IPS DF 19.7 (cell line): ENCODE measurements at regions not wholly inside any gene's neighbourhood (a gene's known extent, or its start where the extent isn't known, plus 50 kb on each side); places are given as distances from the start of the nearest gene placed in this dataset.

ENCODE experiments used
- DNase-seq: peaks from one replicate; pipeline ENCODE4 v3.0.0-alpha.2; 2013; ENCODE audit warnings: low read depth, low spot score

DNA sequence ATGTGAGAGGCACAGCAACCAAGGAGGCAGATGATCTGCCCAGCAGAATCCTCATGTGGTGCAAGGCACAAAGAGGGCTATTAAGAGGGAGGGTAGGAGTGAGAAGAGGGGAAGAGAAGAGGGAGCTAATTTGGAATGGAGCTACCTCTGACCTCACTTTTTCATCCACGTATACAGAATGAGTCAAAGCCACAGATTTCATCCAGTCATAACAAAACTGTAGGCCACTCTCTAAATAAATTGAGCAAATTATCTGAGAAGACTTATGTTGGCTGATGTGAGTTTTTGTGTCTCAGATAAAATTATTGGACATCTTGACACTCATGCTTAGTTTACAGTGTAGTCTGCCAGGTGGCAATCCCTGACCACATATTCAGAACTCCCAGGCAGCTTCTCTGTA is 325.6 kb downstream of the TTLL7 start:
- DNase-seq = no peak

DNA sequence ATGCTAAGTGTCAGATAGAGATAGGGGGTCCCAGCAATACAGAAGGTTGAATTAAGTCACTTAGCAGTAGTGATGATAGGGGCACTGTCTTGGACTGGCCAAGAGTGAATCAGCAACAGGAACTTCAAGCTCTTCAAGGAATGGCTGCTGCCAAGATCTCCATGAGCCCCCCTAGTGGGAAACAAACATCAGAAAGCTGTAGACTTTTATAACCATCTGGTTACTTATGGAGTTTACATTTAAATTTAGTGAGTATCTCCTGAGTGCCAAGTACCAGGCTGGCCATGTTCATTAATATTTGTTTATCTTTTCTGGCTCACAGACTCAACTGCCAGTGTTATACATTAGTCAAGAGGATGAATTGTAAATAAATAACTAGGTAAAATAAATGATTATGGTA is 327.3 kb downstream of the TTLL7 start:
- no peak for DNase-seq

GRCh38 chr1:83670909-83671565 is 327.9 kb downstream of the TTLL7 start:
- DNase-seq = no peak

DNA sequence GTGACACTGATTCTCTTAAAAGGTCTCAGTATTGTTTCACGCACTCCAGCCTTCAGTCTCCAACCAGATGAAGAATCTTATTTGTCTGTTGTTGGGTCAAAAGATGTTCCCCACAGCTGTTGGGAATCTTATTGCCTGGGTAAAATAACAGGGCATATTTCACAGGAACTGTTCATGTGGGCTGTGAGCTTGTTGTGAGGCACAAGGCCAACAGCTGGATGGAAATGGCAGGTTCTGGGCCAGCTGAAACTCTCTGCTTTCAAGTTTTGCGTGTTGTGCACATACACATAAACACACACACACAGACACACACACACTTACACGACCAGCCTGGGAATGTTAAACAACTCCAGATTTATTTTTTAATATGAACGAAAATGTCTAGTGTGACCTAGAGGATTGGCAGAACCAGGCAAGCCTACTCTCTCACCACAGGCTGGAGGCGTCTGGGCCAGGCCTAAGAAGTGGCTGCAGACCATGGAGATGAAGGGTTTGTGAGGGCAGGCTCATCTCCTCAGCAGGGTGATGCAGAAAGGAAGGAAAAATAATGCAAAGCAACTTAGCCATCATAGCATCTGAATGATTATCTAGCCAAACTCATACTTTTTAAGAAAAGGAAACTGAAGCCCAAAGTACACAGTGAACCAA is 357.0 kb downstream of the TTLL7 start:
- no peak for DNase-seq

DNA sequence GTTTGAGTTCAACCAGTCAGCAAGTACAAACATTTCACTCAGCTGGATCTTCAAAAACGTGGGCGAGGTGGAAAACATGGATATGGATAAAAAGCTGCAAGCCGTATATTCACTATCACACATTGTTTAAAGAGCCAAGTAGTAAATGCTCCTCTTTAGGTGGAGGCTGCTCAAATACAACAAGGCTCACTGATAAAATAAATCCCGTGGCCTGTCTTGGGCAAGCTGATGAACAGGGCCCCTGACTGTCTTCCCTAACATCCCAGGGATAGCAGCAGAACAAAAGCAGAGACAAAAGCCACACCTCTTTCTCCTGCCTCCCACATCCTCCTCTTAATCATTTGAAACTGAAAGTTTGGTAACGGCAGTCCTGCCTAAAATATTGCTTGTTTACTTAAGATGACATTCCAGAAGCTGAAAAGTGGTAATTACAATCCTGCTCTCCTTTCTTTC is 357.7 kb downstream of the TTLL7 start:
- DNase-seq = no peak

- no peak for DNase-seq
These were observed 359.1 kb downstream of the TTLL7 start for GRCh38 chr1:83639785-83640184.

DNA sequence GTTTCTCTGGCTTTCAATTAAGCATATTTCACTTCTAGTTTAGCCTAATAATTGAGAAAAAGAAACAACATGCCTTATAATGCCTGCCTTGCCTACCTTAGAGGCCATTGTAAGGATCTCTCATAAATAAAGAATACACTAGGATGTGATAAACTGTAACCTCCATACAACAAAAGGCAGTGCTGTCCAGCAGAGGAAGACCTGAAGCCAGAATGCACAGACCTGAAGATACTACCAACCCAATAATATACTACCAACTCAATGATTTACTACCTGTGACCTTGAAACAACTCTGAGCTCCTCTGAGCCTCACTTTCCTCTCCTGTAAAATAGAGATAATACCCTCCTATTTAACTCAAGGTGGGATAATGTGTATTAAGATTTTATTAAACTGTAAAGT is 361.3 kb downstream of the TTLL7 start:
- no peak for DNase-seq

- DNase-seq = no peak
These were observed 361.9 kb downstream of the TTLL7 start for GRCh38 chr1:83637009-83637408.

GRCh38 chr1:83632906-83633305 is 366.0 kb downstream of the TTLL7 start:
- no peak for DNase-seq

DNA sequence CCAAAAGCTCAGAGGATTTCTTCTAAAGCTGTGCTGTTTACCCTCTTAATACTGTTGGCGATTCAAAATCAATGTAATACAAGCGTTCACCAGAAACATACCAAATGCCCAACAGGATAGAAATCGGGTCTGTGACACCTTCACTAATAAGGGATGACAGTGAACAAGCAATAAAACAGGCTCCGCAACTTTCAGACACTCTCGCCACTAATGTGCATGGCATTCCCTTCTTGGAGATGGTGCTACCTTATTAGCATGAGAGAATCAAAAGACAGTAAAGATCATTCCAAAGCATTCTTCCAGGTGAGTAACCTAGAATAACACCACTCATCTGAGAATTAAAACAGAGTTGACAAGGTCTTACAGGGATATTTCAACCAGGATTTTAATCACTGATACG is 367.1 kb downstream of the TTLL7 start:
- no peak for DNase-seq

- DNase-seq = no peak
These were observed 371.9 kb downstream of the TTLL7 start for GRCh38 chr1:83627045-83627444.

DNA sequence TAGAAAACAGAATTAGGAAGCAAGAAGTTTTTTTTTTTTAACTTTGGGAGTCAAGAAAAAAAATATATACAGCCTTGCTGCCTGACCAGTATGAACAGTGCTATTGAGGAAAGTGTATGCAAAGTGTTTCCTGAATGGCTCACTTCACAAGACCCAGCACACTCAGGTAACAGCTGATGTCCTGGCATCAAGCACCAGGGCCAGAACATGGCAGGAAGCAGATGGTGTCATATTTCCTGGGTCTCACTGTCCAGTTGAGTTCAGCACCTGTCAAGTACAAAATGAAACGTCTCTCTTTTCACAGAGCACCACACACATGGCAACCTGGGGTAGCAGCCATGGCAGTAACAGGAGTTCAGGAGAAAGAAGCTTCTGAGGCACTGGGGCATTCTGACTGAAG is 372.3 kb downstream of the TTLL7 start:
- no peak for DNase-seq

DNA sequence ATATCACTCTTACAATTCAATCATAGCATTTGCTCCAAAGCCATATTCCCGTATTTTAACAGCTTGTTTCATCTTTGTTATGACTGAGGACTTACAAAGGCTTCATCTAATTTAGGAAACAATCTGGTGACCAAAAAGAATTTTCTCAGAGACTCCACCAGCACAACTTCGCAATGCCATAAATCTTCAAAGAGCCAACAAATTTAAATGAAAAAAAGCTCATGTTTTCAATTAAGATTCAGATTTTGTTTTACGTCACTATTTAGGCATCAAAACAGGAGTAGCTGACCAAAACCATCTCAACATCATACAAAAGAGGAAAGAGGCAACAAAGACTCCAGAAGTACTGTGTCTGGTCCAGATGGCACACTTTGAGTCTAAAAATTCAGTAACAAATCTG is 373.3 kb downstream of the TTLL7 start:
- no peak for DNase-seq

DNA sequence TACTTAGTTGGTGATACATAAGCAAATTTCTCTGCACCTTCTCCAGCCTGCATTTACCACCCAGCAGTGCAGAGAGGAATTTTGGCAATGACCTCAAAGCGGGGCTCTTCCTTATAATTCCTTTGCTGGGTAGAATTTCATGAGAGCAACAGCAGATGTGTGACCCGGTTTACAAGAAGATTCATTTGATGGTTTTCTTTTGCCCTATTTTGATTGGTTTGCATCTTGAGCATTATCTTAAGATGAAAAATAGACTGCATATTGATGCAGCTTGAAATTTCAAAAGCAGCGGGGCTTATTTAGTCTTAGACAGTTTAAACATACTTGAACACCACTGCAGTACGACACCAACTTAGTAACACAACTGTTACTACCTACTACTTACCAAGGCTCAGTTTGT is 378.9 kb downstream of the TTLL7 start:
- no peak for DNase-seq

DNA sequence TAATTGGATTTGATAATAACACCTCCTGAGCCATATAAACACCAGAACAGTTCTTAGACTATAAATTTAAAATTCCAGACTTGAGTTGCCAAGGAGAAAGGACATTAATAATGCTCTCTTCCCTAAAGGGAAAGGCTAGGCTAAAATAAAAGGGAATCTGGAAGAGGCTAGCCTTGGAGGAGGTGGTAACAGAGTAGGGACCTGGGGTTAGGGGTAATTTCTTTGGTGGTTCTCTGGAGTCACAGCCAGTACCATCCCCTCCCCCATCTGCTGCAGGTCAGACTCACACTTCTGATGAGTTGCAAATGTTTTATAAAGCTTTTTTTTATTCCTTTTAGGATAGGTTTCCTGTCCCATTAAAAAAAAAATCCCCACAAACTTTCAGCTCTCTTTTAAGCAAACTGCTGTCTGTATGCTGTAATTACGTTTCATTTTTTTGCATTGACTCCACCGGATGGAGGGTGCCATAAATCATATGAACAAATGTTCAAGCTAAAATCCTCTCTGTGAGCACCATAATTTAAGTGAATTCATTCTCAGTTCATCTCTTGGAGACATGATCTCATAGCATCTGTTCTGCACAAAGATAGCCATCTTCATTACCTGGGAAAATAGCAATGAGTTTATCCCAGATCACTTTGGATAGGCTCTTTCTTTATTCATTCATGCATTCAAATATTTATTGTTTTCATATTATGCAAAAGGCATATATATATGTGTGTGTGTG is 379.6 kb downstream of the TTLL7 start:
- DNase-seq = no peak

DNA sequence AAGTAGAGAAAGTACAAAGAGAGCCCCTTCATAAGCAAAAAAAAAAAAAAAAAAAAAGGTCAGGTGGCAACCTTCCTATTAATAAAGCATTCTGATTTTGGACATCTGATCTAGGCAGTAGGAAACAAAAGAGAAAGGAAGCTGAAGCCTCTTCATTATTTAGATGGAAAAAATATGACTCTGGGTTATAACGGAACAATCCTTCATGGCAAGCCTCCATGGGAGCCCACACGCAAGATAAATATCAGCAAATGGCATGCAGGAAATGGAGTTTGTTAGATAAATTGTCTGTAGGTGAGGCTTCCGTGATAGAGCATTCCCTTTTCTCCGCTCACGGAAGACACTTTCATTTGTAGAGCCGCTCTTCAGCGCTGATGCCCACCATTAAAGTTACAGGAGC is 381.0 kb downstream of the TTLL7 start:
- DNase-seq = no peak

DNA sequence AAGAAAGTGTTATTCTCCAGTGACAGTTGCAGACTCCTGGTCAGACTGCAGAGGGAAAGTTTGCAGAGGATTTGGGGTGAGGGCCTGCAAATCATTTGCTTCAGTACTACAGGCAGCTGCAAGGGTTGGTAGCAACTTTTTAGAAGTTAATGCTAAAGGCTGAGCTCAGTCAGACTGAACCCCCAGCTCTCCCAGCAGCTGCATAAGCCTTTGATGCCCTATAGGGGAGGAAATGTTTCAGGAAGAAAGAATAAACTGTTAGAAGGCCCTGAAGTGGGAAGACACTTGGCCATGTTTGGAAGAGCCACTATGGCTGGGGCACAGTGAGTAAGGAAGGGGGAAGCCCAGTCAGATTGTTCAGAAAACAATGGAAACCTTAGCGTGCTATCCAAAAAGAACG is 383.6 kb downstream of the TTLL7 start:
- DNase-seq = no peak

DNA sequence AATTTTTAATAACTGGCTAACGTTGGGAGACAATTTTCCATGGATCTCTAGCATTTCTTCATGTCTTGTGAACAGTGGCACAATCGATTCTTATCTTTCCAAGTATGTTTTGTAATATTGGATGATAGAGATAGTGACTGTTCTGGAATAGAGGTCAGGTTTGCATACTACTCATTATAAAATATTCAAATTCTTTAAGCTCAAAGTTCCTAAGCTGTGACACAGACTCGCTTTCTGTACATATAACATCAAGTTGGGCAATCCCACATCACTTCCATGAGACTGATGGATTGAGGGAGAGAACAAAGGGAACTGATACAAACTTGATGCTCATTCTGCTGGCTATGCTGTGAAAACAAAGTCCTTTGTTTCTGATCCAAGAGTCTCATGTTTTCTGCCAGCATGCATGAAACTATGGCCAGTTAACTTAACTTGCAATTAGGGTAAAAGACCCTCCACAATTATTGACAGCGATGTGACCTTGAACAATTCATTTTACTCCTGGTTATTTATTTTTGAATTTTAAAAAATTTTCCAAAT is 392.4 kb downstream of the TTLL7 start:
- DNase-seq = no peak

GRCh38 chr1:83596331-83596730 is 402.6 kb downstream of the TTLL7 start:
- DNase-seq = no peak

DNA sequence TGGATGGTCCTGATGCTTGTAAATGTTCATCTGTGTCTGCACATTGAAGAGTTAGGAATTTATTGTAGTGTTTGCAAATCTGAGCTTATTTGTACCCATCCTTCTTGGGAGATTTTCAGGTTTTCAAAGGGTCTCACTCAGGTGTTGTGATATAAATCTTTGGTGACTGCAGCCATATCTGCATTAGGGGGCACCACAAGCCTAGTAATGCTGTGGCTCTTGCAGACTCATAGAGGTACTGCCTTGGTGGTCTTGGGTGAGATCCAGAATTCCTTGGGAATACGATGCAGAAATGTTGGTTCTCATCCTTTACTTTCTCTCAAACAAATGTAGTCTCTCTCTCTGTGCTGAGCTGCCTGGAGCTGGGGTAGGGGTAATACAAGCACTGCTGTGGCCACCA is 405.9 kb downstream of the TTLL7 start:
- no peak for DNase-seq

- no peak for DNase-seq
These were observed 410.8 kb downstream of the TTLL7 start for GRCh38 chr1:83588140-83588539.

GRCh38 chr1:83583351-83584014 is 415.4 kb downstream of the TTLL7 start:
- DNase-seq = no peak
